ENCODE measurements at regions not wholly inside any gene's neighbourhood (a gene's known extent, or its start where the extent isn't known, plus 50 kb on each side); places are given as distances from the start of the nearest gene placed in this dataset.

DNA sequence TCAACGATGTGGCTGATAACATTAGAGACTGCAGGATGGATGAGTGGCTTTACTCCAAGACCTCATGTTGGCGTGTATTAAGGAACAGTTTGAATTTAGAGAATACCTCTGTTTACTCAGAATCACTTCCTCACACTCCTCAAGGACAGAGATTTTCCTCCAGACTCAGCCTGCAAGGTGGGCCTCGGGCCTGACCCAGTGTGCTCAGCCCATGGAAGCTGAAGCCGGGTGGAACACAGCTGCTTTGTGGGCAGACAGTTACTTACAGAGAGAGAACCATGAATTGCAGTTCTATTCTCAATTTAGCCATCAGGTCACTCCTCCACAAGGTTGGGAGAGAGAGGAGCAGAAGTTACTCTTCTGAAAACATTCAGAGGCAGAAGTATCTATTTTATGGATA is 135.8 kb downstream of the SNX19 start:
- no peaks in the 10 kb centered on the region for H3K27me3 ChIP-seq (replicated peaks; ENCODE audit: insufficient read depth)
- H3K4me1 ChIP-seq (ENCODE audit: control insufficient read depth in 1 of 2, low read depth in 2 of 2) = peaks cover 7 to 22% of the 10 kb centered on the region in 2 donors
- no peaks in the 10 kb centered on the region for H3K9me3 ChIP-seq
- DNase-seq (ENCODE audit: low spot score) (no peak), ATAC-seq (ENCODE audit: insufficient number of reproducible peaks, low FRiP score, low read depth) (no peak)
- H3K4me3 ChIP-seq = no peak overlapping the region
- TF ChIP-seq, protein P1, sequence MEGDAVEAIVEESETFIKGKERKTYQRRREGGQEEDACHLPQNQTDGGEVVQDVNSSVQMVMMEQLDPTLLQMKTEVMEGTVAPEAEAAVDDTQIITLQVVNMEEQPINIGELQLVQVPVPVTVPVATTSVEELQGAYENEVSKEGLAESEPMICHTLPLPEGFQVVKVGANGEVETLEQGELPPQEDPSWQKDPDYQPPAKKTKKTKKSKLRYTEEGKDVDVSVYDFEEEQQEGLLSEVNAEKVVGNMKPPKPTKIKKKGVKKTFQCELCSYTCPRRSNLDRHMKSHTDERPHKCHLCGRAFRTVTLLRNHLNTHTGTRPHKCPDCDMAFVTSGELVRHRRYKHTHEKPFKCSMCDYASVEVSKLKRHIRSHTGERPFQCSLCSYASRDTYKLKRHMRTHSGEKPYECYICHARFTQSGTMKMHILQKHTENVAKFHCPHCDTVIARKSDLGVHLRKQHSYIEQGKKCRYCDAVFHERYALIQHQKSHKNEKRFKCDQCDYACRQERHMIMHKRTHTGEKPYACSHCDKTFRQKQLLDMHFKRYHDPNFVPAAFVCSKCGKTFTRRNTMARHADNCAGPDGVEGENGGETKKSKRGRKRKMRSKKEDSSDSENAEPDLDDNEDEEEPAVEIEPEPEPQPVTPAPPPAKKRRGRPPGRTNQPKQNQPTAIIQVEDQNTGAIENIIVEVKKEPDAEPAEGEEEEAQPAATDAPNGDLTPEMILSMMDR (IDR thresholded peaks at IDR 0.05) = no peak
- no peaks in the 10 kb centered on the region for H3K36me3 ChIP-seq
- no peak overlapping the region for H3K27ac ChIP-seq

DNA sequence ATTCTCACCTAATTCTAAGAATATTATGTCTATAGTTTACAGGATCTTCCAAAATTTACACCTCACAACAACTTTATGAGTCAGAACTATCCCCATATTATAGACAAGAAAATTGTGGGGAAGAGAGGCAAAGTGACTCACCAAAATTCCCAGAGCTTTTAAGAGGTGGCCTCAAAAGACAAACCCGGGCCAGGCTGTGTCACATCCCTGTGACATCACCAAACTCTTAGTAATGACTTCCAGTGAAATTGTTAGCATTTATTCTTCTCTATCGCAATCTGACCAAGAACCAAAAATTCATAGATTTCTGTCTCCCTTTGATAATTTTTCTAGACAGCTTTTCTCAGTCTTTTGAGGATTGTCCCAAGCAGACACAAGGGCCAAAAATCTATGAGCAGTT is 134.3 kb downstream of the SNX19 start:
- H3K4me1 ChIP-seq (ENCODE audit: control insufficient read depth in 1 of 2, low read depth in 2 of 2) = peaks cover 7 to 30% of the 10 kb centered on the region in 2 donors
- H3K36me3 ChIP-seq = no peaks in the 10 kb centered on the region
- no peak for DNase-seq (ENCODE audit: low spot score)
- no peaks in the 10 kb centered on the region for H3K9me3 ChIP-seq
- peak; percentile 32 for ATAC-seq (ENCODE audit: insufficient number of reproducible peaks, low FRiP score, low read depth)
- TF ChIP-seq, protein P1 (IDR thresholded peaks at IDR 0.05) = no peak
- no peaks in the 10 kb centered on the region for H3K27me3 ChIP-seq (replicated peaks; ENCODE audit: insufficient read depth)
- peak overlapping the region; percentile 45 for H3K4me3 ChIP-seq
- H3K27ac ChIP-seq = peak overlapping the region; percentile 70 to 78

DNA sequence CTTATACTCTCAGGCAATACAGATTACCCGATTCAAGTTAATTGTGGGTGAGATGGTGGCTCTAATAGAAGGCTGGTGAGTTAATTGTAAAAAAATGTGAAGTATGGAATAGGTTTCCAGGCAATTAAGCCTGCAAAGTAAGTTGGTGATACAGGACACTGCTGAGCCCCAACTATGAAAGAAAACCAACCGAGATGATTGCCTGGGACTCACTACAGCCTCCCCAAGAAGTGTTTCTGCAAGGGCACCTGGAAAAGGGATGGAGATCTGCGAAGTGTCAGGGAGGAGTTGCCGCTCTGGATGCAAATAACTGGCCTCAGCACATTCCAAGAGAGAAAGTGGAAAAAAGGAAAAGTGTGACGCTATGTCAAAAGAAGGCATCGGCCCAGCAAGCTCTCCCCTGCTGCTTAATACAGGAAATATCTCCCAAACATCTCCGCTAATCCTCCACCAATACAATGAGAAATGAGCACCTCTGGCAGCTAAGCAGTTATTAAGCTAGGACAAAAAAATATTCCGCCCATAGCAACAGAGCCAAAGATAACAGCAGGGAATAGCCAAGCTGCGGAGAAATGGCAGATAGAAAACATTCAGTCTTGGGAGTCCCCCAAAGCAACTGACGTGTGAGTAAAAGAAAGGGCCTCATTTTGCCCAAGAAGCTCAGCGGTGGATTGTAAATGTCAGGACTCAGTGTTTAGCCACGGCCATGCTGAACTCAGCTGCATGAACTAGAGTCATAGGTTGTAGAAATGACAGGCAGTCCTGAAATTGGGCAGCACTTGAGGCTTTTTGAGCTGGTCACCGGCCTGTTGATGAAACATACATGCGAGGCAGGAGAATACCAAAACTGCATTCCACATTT is 133.7 kb downstream of the SNX19 start:
- no peaks in the 10 kb centered on the region for H3K9me3 ChIP-seq
- TF ChIP-seq, protein P1 (IDR thresholded peaks at IDR 0.05) = no peak
- DNase-seq (ENCODE audit: low spot score) (no peak), ATAC-seq (ENCODE audit: insufficient number of reproducible peaks, low FRiP score, low read depth) (peak; percentile 51)
- peaks cover 10 to 37% of the 10 kb centered on the region in 2 donors for H3K4me1 ChIP-seq (ENCODE audit: control insufficient read depth in 1 of 2, low read depth in 2 of 2)
- peak overlapping the region; percentile 70 to 78 for H3K27ac ChIP-seq
- no peaks in the 10 kb centered on the region for H3K27me3 ChIP-seq (replicated peaks; ENCODE audit: insufficient read depth)
- peak overlapping the region; percentile 45 for H3K4me3 ChIP-seq
- H3K36me3 ChIP-seq = no peaks in the 10 kb centered on the region

DNA sequence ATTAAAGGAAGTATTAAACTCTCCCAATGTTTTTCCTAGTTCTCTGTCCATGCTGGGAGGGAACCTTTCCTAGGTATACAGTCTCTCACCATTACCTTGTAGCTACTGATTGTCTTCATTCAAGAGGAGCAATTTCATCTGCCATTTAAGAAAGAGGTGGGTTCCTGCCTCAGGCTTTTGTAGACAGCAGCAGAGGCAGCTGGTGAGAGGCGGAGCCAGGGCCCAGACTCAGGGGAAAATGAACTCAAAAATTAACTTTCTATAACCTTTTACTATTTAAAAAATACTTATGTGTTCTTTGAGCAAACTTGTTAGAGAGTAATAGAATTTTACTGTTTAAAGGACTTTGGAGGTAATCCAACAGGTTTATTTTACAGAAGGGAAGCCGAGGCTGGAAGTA is 133.0 kb downstream of the SNX19 start:
- DNase-seq (ENCODE audit: low spot score) (no peak), ATAC-seq (ENCODE audit: insufficient number of reproducible peaks, low FRiP score, low read depth) (no peak)
- Histone ChIP-seq H3K36me3 (no peaks in the 10 kb centered on the region), H3K27me3 (replicated peaks; ENCODE audit: insufficient read depth) (no peaks in the 10 kb centered on the region), H3K27ac (peak overlapping the region; percentile 70 to 78), H3K9me3 (no peaks in the 10 kb centered on the region), H3K4me1 (ENCODE audit: control insufficient read depth in 1 of 2, low read depth in 2 of 2) (peaks cover 10 to 38% of the 10 kb centered on the region in 2 donors), H3K4me3 (peak overlapping the region; percentile 45)
- TF ChIP-seq, protein P1 (IDR thresholded peaks at IDR 0.05) = no peak

DNA sequence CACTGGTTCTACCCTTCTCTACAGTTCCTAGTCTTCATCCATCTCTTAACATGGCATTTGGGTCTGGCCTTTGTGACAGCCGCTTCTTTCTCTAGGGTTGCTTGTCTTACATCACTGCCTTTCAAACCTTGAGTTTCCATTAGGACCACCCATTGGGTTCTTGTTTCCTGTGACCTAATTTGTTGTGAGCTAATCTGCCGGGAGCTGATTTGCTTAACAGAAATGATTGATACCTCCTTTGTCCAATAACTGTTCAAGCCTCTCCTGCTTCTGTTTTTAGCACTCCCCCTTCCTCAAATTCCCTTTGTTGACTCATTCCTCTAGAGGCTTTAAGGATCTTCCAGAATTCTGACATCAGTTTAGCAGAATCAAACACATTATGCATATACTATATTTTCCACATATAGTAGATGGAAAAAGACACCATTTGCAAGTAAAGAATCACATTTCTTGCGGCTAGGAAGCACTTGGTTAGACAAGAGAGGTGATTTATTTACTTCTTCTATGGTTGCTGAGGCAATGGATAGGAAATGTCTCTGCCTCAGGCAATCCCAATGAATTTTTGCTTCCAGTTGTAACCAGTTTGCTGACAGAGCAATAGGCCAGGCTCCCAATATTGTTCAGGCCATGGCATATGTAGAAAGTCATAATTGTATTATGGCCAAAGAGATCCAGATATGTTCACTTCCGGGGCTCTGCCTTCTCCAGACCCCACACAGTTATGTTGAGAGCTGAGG is 130.7 kb downstream of the SNX19 start:
- H3K27ac ChIP-seq = no peak overlapping the region
- H3K4me1 ChIP-seq (ENCODE audit: control insufficient read depth in 1 of 2, low read depth in 2 of 2) = peaks cover 10 to 38% of the 10 kb centered on the region in 2 donors
- no peaks in the 10 kb centered on the region for H3K9me3 ChIP-seq
- TF ChIP-seq, protein P1 (IDR thresholded peaks at IDR 0.05) = no peak
- no peak for DNase-seq (ENCODE audit: low spot score)
- no peak overlapping the region for H3K4me3 ChIP-seq
- ATAC-seq (ENCODE audit: insufficient number of reproducible peaks, low FRiP score, low read depth) = no peak
- H3K36me3 ChIP-seq = no peaks in the 10 kb centered on the region
- no peaks in the 10 kb centered on the region for H3K27me3 ChIP-seq (replicated peaks; ENCODE audit: insufficient read depth)
